M059J (cell line): ENCODE measurements at regions not wholly inside any gene's neighbourhood (a gene's known extent, or its start where the extent isn't known, plus 50 kb on each side); places are given as distances from the start of the nearest gene placed in this dataset.

Experiments
- DNase-seq: peaks from one replicate; pipeline ENCODE4 v3.0.0-alpha.2; 2012; ENCODE audit warnings: low read depth

- DNase-seq = no peak
Measured at GRCh38 chr16:82567175-82567574, 59.6 kb upstream of the CDH13 start.

GRCh38 chr16:82563401-82563800, 63.4 kb upstream of the CDH13 start:
- DNase-seq = no peak

- no peak for DNase-seq
Measured at GRCh38 chr16:82562183-82562683, 64.5 kb upstream of the CDH13 start.

GRCh38 chr16:82560805-82561325, 65.9 kb upstream of the CDH13 start:
- no peak for DNase-seq

- no peak for DNase-seq
Measured at GRCh38 chr16:82544378-82545160, 82.2 kb upstream of the CDH13 start.

- DNase-seq = no peak
Measured at GRCh38 chr16:82542714-82543113, 84.1 kb upstream of the CDH13 start.

GRCh38 chr16:82541103-82541502, 85.7 kb upstream of the CDH13 start:
- no peak for DNase-seq

- no peak for DNase-seq
Measured at GRCh38 chr16:82535764-82536163, 91.0 kb upstream of the CDH13 start.

GRCh38 chr16:82535262-82535661, 91.5 kb upstream of the CDH13 start:
- no peak for DNase-seq

- no peak for DNase-seq
Measured at GRCh38 chr16:82533189-82533588, 93.6 kb upstream of the CDH13 start.

- DNase-seq = no peak
Measured at GRCh38 chr16:82530883-82531282, 95.9 kb upstream of the CDH13 start.

- no peak for DNase-seq
Measured at GRCh38 chr16:82527101-82527500, 99.7 kb upstream of the CDH13 start.

GRCh38 chr16:82524976-82525375, 101.8 kb upstream of the CDH13 start:
- no peak for DNase-seq

- DNase-seq = no peak
Measured at GRCh38 chr16:82523815-82524214, 103.0 kb upstream of the CDH13 start.

- DNase-seq = no peak
Measured at GRCh38 chr16:82522026-82522425, 104.7 kb upstream of the CDH13 start.

- no peak for DNase-seq
Measured at GRCh38 chr16:82518811-82519210, 108.0 kb upstream of the CDH13 start.

GRCh38 chr16:82514262-82514661, 112.5 kb upstream of the CDH13 start:
- DNase-seq = no peak

GRCh38 chr16:82510789-82511305, 115.9 kb upstream of the CDH13 start:
- DNase-seq = no peak

GRCh38 chr16:82509691-82510430, 116.9 kb upstream of the CDH13 start:
- peak; percentile 2 for DNase-seq

GRCh38 chr16:82506692-82507670, 119.8 kb upstream of the CDH13 start:
- no peak for DNase-seq

- no peak for DNase-seq
Measured at GRCh38 chr16:82504836-82505235, 121.9 kb upstream of the CDH13 start.
